Activated CD8-positive, alpha-beta memory T cell treated with anti-CD3 and anti-CD28 coated beads, Interleukin-2, amount 50 U/mL, for 24 hours (primary cell): ENCODE measurements at regions not wholly inside any gene's neighbourhood (a gene's known extent, or its start where the extent isn't known, plus 50 kb on each side); places are given as distances from the start of the nearest gene placed in this dataset.

Experiments used
- DNase-seq: peaks from one replicate; pipeline ENCODE4 v3.0.0-alpha.2; 2020; ENCODE audit errors: extremely low read depth

DNA sequence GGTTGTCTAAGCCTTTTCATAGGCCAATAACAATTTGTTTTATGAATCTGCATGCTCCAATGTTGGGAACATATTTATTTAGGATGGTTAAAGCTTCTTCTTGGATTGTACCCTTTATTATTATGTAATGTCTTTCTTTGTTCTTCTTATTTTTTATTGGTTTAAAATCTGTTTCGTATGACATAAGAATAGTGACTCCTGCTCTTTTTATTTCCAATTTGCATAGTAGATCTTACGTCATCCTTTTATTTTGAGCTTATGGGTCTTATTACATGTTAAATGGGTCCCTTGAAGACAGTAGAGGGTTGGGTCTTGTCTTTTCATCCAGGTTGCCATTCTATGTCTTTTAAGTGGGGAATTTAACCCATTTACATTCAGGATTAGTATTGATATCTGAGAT, 561.9 kb upstream of the GHITM start:
- no peak for DNase-seq

GRCh38 chr10:83580373-83581012, 558.8 kb upstream of the GHITM start:
- no peak for DNase-seq

DNA sequence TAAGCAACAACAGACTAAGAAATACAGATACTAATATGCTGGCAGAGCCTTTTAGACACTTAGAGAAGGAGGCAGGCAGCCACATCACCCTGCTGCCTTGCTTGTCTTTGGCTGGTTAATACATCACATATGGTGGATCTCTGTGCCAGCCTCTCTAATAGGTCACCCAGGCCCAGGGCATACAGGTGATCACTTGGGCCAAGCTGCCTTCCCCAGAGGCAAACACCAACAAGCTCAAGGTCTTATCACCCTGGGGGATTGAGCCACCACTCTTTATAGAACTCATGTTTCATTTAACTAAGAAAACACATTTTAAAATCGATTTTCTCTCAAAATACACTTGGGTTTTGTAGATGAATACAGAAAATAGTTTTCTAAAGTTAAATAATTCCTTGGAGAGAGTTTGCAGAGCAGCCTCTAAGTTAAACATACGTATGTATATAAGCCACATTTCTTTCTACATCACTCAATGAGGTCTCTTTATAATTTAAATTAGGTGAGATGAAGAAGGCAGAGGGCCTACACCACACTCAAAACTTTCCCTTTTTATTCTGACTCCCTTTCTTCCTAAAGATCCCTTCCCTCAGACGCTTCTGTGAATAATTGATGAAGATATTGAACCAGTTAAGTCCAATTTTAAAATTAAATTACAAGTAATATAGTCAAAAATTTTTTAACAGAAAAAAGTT, 556.8 kb upstream of the GHITM start:
- no peak for DNase-seq

DNA sequence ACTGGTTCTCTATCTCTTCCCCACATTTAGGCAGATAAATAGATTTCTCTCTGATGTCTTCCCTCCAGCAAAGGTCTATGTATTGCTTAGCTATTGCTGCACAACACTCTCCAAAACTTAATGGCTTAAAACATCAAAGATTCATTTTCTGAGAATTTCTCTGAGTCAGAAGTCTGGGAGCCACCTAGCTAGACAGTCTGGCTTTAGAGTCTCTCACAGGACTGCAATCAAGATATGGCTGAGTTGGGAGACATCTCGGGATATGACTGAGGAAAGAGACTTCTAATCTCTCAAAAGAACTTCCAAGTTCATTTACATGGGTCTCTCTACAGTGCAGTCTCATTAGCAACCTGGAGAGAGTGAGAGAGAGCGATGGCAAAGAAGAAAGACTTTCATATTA, 553.6 kb upstream of the GHITM start:
- DNase-seq = no peak

DNA sequence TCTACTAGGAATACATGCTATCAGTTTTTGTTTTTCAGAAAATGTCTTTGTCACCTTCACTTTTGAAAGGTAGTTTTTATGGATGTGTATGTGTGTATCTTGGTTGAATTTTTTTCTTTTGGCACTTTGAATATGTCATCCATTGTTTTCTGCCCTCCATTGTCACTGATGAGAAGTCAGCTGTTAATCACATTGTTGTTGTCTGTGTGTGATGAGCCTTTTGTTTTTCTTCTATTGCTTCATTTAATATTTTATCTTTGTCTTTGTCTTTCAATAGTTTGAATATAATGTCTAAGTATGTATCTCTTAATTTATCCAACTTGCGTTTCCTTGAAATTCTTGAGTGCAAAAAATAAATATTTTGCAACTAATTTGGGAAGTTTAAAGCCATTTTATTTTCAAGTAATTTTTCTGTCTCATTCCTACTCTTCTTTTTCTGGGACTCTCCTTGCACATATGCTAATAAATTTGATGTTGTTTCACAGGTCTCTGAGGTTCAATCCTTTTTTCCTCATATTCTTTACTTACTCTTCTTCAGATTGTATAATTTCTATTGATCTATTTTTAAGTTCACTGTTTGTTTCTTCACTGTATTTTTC, 546.9 kb upstream of the GHITM start:
- DNase-seq = no peak

- no peak for DNase-seq
Measured at GRCh38 chr10:83603708-83604107, 535.6 kb upstream of the GHITM start.

GRCh38 chr10:83605783-83606630, 533.3 kb upstream of the GHITM start:
- no peak for DNase-seq

DNA sequence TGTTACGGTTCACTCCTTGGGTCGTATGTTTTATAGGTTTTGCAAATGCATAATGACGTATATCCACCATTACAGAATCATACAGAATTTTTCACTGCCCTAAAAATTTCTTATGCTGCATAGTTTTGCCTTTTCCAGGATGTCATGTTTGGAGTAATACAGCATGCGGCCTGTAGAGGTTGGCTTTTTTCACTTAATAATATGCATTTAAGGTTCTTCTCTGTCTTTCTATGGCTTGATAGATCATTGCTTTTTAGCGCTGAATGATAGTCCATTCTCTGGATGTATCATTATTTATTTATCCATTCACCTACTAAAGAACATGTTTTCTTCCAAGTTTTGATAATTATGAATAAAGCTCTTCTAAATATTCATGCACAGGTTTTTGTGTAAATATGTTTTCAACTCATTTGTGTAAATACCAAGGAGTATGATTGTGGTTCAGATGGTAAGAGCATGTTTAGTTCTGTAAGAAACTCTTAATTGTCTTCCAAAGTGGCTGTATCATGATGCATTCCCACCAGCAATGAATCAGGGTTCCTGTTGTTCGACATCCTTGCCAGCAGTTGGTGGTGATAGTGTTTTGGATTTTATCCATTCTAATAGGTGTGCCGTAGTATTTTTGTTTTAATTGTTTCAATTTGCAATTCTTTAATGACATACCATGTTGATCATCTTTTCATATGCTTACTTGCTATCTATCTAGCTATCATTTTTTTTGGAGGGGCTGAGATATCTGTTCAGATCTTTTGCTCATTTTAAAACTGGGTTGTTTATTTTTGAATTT, 531.2 kb upstream of the GHITM start:
- DNase-seq = no peak

- no peak for DNase-seq
Measured at GRCh38 chr10:83612050-83612449, 527.3 kb upstream of the GHITM start.

GRCh38 chr10:83612746-83613145, 526.6 kb upstream of the GHITM start:
- DNase-seq = no peak

DNA sequence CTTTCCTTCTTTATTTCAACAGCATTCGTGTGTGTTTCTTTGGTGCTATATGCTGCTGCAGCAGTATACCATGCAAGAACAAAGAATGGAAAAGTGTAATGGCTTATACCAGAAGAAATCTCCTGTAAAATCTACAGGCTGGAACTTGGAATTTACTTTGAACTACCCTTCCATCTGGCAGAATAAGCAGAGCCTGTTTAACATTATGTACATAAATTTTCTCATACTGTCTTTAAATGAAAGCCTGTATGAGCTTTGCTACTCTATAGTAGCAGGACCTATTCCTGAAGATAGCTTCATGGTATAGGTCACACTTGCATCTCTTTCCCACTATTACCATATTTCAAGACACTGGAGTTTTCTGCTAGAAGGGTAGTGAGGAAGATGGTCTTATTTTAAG, 522.1 kb upstream of the GHITM start:
- DNase-seq = no peak

- no peak for DNase-seq
Measured at GRCh38 chr10:83617692-83618545, 521.4 kb upstream of the GHITM start.

DNA sequence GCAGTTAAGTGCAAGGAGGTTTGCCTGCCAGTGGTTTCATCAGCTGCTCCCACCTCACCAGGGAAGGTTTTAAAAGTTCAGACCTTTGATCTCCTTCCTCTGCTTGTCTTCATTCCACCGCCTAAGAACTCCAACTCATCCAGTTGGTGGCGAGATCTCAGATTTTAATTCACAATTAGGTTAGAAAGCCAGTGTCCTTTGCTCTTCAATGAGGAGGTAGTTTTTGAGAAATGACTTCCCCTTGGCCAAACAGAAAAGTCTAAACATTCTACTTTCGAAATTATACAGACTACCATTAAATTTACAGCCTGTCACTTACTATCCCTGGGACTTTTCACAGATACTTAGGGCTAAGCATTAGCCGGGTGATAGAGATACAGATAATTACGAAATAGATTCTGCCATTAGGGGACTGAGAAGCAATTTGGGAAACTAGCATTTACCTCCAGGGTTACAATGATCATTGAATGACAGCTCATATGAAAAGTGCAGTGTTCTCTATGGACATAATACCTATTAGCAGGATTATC, 513.4 kb upstream of the GHITM start:
- no peak for DNase-seq

DNA sequence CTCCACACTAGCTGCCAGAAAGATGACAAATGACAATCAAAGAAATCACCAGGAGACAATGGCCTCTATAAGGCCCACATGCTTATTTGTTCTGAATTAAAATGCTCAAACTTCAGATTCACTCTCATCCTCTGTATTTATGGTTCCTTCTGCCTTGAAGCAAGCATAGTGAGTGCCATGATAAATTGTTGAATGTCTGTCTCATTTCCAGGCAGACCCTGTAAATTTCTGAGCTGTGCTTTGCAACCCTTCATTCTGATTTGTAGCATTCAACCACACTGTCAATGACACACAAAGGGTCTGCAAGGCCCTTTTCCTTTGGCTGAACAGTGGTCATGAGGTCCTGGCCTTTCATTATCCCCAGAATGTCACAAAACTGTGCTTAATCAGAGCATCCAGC, 506.6 kb upstream of the GHITM start:
- DNase-seq = no peak

DNA sequence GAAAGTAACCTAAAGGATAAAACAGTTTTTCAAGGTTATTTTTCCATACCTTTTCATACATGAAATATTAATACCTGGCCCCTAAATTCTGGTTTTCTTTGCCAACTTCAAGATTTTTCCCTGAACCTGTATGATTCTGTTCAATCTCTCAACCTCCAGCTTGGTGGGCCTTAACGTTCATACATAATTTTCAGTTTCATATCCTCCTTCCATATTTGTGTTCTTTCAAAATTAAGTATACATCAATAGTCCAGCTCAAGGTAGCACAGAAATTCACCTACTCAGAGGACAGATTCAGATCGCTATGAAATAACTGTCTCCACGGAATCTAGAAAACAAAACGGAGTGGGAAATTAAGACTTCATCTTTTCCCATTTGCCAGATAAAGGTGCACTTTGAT, 505.8 kb upstream of the GHITM start:
- DNase-seq = no peak

- no peak for DNase-seq
Measured at GRCh38 chr10:83636826-83637225, 502.5 kb upstream of the GHITM start.

- DNase-seq = no peak
Measured at GRCh38 chr10:83647526-83647925, 491.8 kb upstream of the GHITM start.

DNA sequence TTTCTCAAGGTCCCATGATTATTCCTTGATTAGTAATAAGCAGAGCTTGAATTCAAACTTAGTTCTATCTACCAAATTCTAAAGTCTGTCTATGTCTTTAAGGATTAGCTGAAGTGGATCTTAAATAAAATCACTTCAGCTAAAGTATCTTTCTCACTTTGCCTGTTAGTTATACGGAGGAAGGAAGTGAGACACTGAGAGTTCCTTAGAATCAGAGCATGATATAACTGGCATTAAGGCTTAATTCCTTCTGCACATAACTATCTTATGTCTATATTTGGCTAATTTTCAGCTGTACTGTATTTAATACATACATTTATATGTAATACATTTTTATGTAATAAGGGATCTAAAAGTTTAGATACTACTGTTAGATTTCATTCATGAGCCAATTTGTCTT, 491.1 kb upstream of the GHITM start:
- DNase-seq = no peak

GRCh38 chr10:83649471-83649870, 489.8 kb upstream of the GHITM start:
- DNase-seq = no peak

- DNase-seq = no peak
Measured at GRCh38 chr10:83654689-83655088, 484.6 kb upstream of the GHITM start.

DNA sequence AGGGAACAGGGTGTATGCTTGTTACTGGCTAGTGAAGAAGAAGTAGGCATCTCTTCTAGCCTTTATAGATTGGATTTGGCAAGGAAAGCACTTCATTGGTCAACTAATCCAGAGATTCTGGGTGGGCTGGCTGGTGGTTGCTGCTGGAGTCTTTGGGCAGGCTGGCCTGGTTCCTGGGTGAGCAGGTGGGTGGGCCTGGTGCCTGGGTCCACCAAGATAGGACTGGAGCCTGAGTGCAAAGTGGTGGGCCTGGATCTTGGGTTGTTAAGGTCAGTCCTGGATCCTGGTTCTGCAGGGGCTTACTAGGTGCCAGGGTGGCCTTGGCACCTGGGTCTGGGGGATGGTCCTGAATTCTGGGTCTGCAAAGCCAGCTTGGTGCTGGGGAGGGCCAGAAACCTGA, 482.4 kb upstream of the GHITM start:
- DNase-seq = no peak
